H1 (cell line): ENCODE measurements at regions not wholly inside any gene's neighbourhood (a gene's known extent, or its start where the extent isn't known, plus 50 kb on each side); places are given as distances from the start of the nearest gene placed in this dataset.

Experiments
- CTCF ChIA-PET: fragments of 300-600 bp; sonication (Branson Sonifier 250); formaldehyde crosslinking; loops from one replicate; lab custom pipeline; 2021; ENCODE audit not compliant: partially characterized antibody; lab: Charles Lee
- POLR2A ChIA-PET: fragments of 300-600 bp; sonication (Branson Sonifier 250); formaldehyde crosslinking; loops from one replicate; lab custom pipeline; 2021; ENCODE audit warnings: inconsistent platforms; ENCODE audit not compliant: partially characterized antibody; lab: Charles Lee
- DNase-seq, 2 experiments: peaks; one replicate each; pipeline versions ENCODE4 v3.0.0 to v3.0.0-alpha.2; 2010 to 2022; ENCODE audit warnings: low spot score in 2 of 2, low read depth in 1 of 2, mixed read lengths in 1 of 2
- FAIRE-seq: peaks from 2 replicates; lab custom pipeline; 2011; peaks lifted over from hg19 to GRCh38; lab: Jason Lieb, UNC
- H2AFZ ChIP-seq: 2 replicates; pipeline ENCODE4 v1.8.1; 2012; ENCODE audit warnings: low read length, inconsistent platforms
- H2AK5ac ChIP-seq: 2 replicates; pipeline ENCODE4 v1.6.1; 2013; ENCODE audit warnings: low read depth, low read length
- H2BK120ac ChIP-seq: replicated peaks from 2 replicates; pipeline ENCODE3; 2013; ENCODE audit warnings: low read depth, low read length, inconsistent platforms
- H2BK12ac ChIP-seq: 2 replicates; pipeline ENCODE4 v1.6.1; 2013; ENCODE audit warnings: low read depth, low read length
- H2BK15ac ChIP-seq: 2 replicates; pipeline ENCODE4 v1.6.1; 2013; ENCODE audit warnings: low read length
- H2BK20ac ChIP-seq: 2 replicates; pipeline ENCODE4 v1.6.1; 2013; ENCODE audit warnings: low read length
- H2BK5ac ChIP-seq: 2 replicates; pipeline ENCODE4 v1.6.1; 2013; ENCODE audit warnings: low read depth, low read length
- H3K14ac ChIP-seq: 2 replicates; pipeline ENCODE4 v1.6.1; 2013; ENCODE audit warnings: inconsistent platforms; ENCODE audit not compliant: insufficient read length
- H3K18ac ChIP-seq: 2 replicates; pipeline ENCODE4 v1.6.1; 2013; ENCODE audit warnings: low read length; ENCODE audit errors: extremely low read depth
- H3K23ac ChIP-seq: 2 replicates; pipeline ENCODE4 v1.6.1; 2013; ENCODE audit warnings: inconsistent platforms; ENCODE audit not compliant: insufficient read length
- H3K23me2 ChIP-seq: 2 replicates; pipeline ENCODE4 v1.6.1; 2013; ENCODE audit warnings: low read depth, low read length
- H3K27ac ChIP-seq: 2 replicates; pipeline ENCODE4 v1.6.1; 2011; ENCODE audit warnings: low read depth, low read length, inconsistent platforms
- H3K27me3 ChIP-seq, 4 experiments: replicated peaks in 1 of 4; 1 replicate in 1 of 4; 2 replicates in 3 of 4; pipeline versions ENCODE4 v1.6.1 to v1.8.1; 2011 to 2013; ENCODE audit warnings: low read length in 3 of 4, mild to moderate bottlenecking in 3 of 4, inconsistent platforms in 2 of 4, mixed read lengths in 2 of 4, moderate library complexity in 1 of 4; ENCODE audit not compliant: control insufficient read depth in 3 of 4, insufficient read depth in 3 of 4; ENCODE audit errors: extremely low read depth in 1 of 4
- H3K36me3 ChIP-seq, 4 experiments: 2 replicates each; pipeline versions ENCODE4 v1.6.1 to v1.8.1; 2011 to 2013; ENCODE audit warnings: mild to moderate bottlenecking in 4 of 4, low read length in 3 of 4, moderate library complexity in 2 of 4, control low read depth in 1 of 4, inconsistent platforms in 1 of 4; ENCODE audit not compliant: insufficient read depth in 4 of 4, control insufficient read depth in 2 of 4
- H3K4ac ChIP-seq: replicated peaks from 2 replicates; pipeline ENCODE3; 2013; ENCODE audit warnings: low read length, low read depth, mixed read lengths, inconsistent platforms; ENCODE audit not compliant: insufficient read length
- H3K4me1 ChIP-seq, 4 experiments: replicated peaks in 1 of 4; 1 replicate in 1 of 4; 2 replicates in 3 of 4; pipeline versions ENCODE4 v1.6.1 to v1.8.1; 2011 to 2013; ENCODE audit warnings: low read length in 3 of 4, inconsistent platforms in 2 of 4, mixed read lengths in 1 of 4; ENCODE audit not compliant: insufficient read depth in 4 of 4, control insufficient read depth in 3 of 4
- H3K4me2 ChIP-seq, 2 experiments: 2 replicates each; pipeline versions ENCODE4 v1.6.1 to v1.8.1; 2011 to 2013; ENCODE audit warnings: low read depth in 2 of 2, low read length in 2 of 2, control low read depth in 1 of 2, inconsistent platforms in 1 of 2, mild to moderate bottlenecking in 1 of 2; ENCODE audit not compliant: insufficient read depth in 1 of 2
- H3K4me3 ChIP-seq, 4 experiments: fragments of 200-600, 300-600 bp in 1 of 4; sonication (generic), shearing (Covaris generic), sonication (Bioruptor Twin) in 1 of 4; 2 replicates each; pipeline versions ENCODE4 v1.5.1 to v1.8.1; 2011 to 2016; ENCODE audit warnings: low read length in 4 of 4, low read depth in 3 of 4, control low read depth in 2 of 4, inconsistent platforms in 2 of 4, mild to moderate bottlenecking in 2 of 4, mixed read lengths in 1 of 4, moderate library complexity in 1 of 4; ENCODE audit not compliant: insufficient read depth in 2 of 4; ENCODE audit errors: extremely low read depth in 1 of 4
- H3K56ac ChIP-seq: replicated peaks from 2 replicates; pipeline ENCODE3; 2013; ENCODE audit warnings: low read depth, mild to moderate bottlenecking, mixed read lengths, low read length, inconsistent platforms; ENCODE audit not compliant: insufficient read length
- H3K79me1 ChIP-seq: 2 replicates; pipeline ENCODE4 v1.6.1; 2013; ENCODE audit warnings: low read depth, low read length, control low read depth
- H3K79me2 ChIP-seq, 2 experiments: 2 replicates each; pipeline versions ENCODE4 v1.6.1 to v1.8.1; 2012 to 2013; ENCODE audit warnings: low read length in 2 of 2, mild to moderate bottlenecking in 2 of 2, inconsistent platforms in 1 of 2; ENCODE audit not compliant: insufficient read depth in 2 of 2, control insufficient read depth in 1 of 2
- H3K9ac ChIP-seq, 4 experiments: replicated peaks in 1 of 4; 1 replicate in 1 of 4; 2 replicates in 3 of 4; pipeline versions ENCODE4 v1.6.1 to v1.8.1; 2011 to 2013; ENCODE audit warnings: low read depth in 3 of 4, low read length in 3 of 4, control low read depth in 2 of 4, mild to moderate bottlenecking in 2 of 4, moderate library complexity in 2 of 4, inconsistent platforms in 1 of 4; ENCODE audit errors: extremely low read depth in 1 of 4
- H3K9me3 ChIP-seq, 2 experiments: 2 replicates each; pipeline versions ENCODE4 v1.6.1 to v1.8.1; 2012 to 2013; ENCODE audit warnings: mild to moderate bottlenecking in 2 of 2, moderate library complexity in 2 of 2, control low read depth in 1 of 2, inconsistent platforms in 1 of 2, low read depth in 1 of 2, low read length in 1 of 2, mixed read lengths in 1 of 2; ENCODE audit not compliant: insufficient read depth in 2 of 2
- H4K20me1 ChIP-seq, 2 experiments: replicated peaks in 1 of 2; 2 replicates each; pipeline versions ENCODE3 to v1.8.1; 2011 to 2013; ENCODE audit warnings: inconsistent platforms in 2 of 2, low read length in 2 of 2, mild to moderate bottlenecking in 1 of 2; ENCODE audit not compliant: insufficient read depth in 2 of 2, control insufficient read depth in 1 of 2
- H4K5ac ChIP-seq: 2 replicates; pipeline ENCODE4 v1.6.1; 2013; ENCODE audit warnings: low read length, low read depth, mixed read lengths, inconsistent platforms; ENCODE audit not compliant: insufficient read length
- H4K8ac ChIP-seq: 2 replicates; pipeline ENCODE4 v1.8.0; 2013; ENCODE audit warnings: mild to moderate bottlenecking, moderate library complexity, low read length, inconsistent platforms; ENCODE audit not compliant: insufficient read depth; ENCODE audit errors: extremely low read depth
- H4K91ac ChIP-seq: replicated peaks from 2 replicates; pipeline ENCODE3; 2013; ENCODE audit warnings: low read length, mixed read lengths, inconsistent platforms; ENCODE audit not compliant: insufficient read length
- BRCA1 ChIP-seq: IDR thresholded peaks from 2 replicates; pipeline ENCODE4 v1.6.1; 2012; ENCODE audit warnings: low read depth, low read length, improper control_type of control experiment
- CHD1 ChIP-seq: IDR thresholded peaks from 2 replicates; pipeline ENCODE4 v1.6.1; 2012; ENCODE audit warnings: low read depth, low read length, improper control_type of control experiment
- CHD2 ChIP-seq: IDR thresholded peaks from 2 replicates; pipeline ENCODE4 v1.6.1; 2012; ENCODE audit warnings: low read length, improper control_type of control experiment
- CTBP2 ChIP-seq: IDR thresholded peaks from 2 replicates; pipeline ENCODE4 v1.7.0; 2011; ENCODE audit warnings: borderline replicate concordance, mild to moderate bottlenecking, moderate library complexity, mixed read lengths, low read length; ENCODE audit not compliant: insufficient read depth, insufficient read length
- EGR1 ChIP-seq: IDR thresholded peaks from 2 replicates; pipeline ENCODE4 v1.6.1; 2011; ENCODE audit warnings: low read depth, low read length, borderline replicate concordance
- FOSL1 ChIP-seq: IDR thresholded peaks from 2 replicates; pipeline ENCODE4 v1.6.1; 2011; ENCODE audit warnings: mild to moderate bottlenecking, low read depth, low read length, moderate library complexity; ENCODE audit not compliant: insufficient read depth
- POLR2A ChIP-seq, 2 experiments: IDR thresholded peaks; 1 replicate in 1 of 2; 2 replicates in 1 of 2; pipeline ENCODE4 v1.6.1; 2011; ENCODE audit warnings: low read depth in 2 of 2, low read length in 2 of 2, mild to moderate bottlenecking in 2 of 2; ENCODE audit errors: control extremely low read depth in 1 of 2
- RFX5 ChIP-seq: IDR thresholded peaks from 2 replicates; pipeline ENCODE4 v1.6.1; 2011; ENCODE audit warnings: low read depth, low read length, improper control_type of control experiment, borderline replicate concordance
- RNF2 ChIP-seq: fragments of 200-900, 300-1000 bp; sonication (generic); IDR thresholded peaks from 2 replicates; pipeline ENCODE4 v1.7.1; 2016; ENCODE audit warnings: borderline replicate concordance, low read depth, mild to moderate bottlenecking, antibody characterized with exemption, low read length; ENCODE audit not compliant: poor library complexity, severe bottlenecking; ENCODE audit errors: missing control alignments
- RXRA ChIP-seq: IDR thresholded peaks from 2 replicates; pipeline ENCODE4 v1.6.1; 2011; ENCODE audit warnings: low read depth, mild to moderate bottlenecking, low read length, moderate library complexity; ENCODE audit not compliant: insufficient read depth
- SIX5 ChIP-seq: IDR thresholded peaks from 2 replicates; pipeline ENCODE4 v1.6.1; 2011; ENCODE audit warnings: mild to moderate bottlenecking, low read depth, low read length
- SP1 ChIP-seq: IDR thresholded peaks from 2 replicates; pipeline ENCODE4 v1.6.1; 2011; ENCODE audit warnings: low read depth, low read length
- SUZ12 ChIP-seq: fragments of 200-600 bp; sonication (generic); IDR thresholded peaks from 2 replicates; pipeline ENCODE4 v1.6.1; 2012; ENCODE audit warnings: mild to moderate bottlenecking, inconsistent platforms, low read length, moderate library complexity, mixed read lengths
- WGBS, 2 experiments: shearing (Covaris generic) in 1 of 2; methylation state at CpG; one replicate each; pipeline versions ENCODE4 v1.1.6 to v1.1.7; 2013 to 2015; ENCODE audit warnings: low lambda C conversion rate in 2 of 2, mixed read lengths in 2 of 2, inconsistent platforms in 1 of 2, low coverage in 1 of 2, missing lambda C conversion rate in 1 of 2; ENCODE audit not compliant: insufficient replicate concordance in 2 of 2, insufficient coverage in 1 of 2, insufficient read length in 1 of 2; ENCODE audit errors: extremely low coverage in 1 of 2, missing lambda C conversion rate in 1 of 2; 5-methylcytosine and 5-hydroxymethylcytosine counted together
- TF ChIP-seq, protein P1 (sequence below): IDR thresholded peaks from 2 replicates; pipeline ENCODE4 v1.6.1; 2011; ENCODE audit warnings: low read depth, mild to moderate bottlenecking, low read length; ENCODE audit not compliant: insufficient read depth

DNA sequence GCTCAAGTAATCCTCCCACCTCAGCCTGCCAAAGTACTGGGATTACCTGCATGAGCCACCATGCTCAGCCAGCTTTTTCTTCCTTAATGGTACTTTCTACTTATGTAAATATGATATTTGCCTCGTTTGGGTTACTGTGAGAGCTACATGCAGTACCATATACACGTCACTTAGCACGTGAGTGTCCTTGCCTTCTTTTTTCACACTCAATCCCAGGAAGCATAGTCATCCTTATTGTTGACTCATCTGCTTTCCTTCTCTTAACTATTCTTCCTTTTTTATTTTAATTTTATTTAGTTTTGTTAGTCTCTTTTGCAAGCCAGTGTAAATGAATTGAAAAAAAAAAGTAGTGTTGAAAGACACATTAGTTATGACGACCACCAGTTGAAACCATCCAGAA is 205.9 kb downstream of the HIPK3 start:
- Histone ChIP-seq H4K8ac (no peak overlapping the region), H3K18ac (no peak overlapping the region), H3K4me1 (no peaks in the 10 kb centered on the region), H3K9ac (no peak overlapping the region), H2BK120ac (no peak overlapping the region), H3K14ac (no peak overlapping the region), H3K27ac (no peak overlapping the region), H3K23me2 (no peaks in the 10 kb centered on the region), H3K9me3 (no peaks in the 10 kb centered on the region), H3K27me3 (no peaks in the 10 kb centered on the region), H4K91ac (no peak overlapping the region), H3K23ac (no peak overlapping the region), H2AK5ac (no peak overlapping the region), H2BK15ac (no peak overlapping the region), H3K56ac (no peak overlapping the region), H2BK20ac (no peak overlapping the region), H3K79me2 (no peaks in the 10 kb centered on the region), H3K4ac (no peak overlapping the region), H3K4me3 (no peak overlapping the region), H3K4me2 (no peak overlapping the region), H3K79me1 (no peaks in the 10 kb centered on the region), H4K5ac (no peak overlapping the region), H4K20me1 (peaks cover 0 to 2% of the 10 kb centered on the region in 2 experiments), H3K36me3 (no peaks in the 10 kb centered on the region), H2BK12ac (no peak overlapping the region), H2AFZ (no peak overlapping the region), H2BK5ac (no peak overlapping the region)
- ChIA-PET POLR2A (interaction anchor here (1.5 kb wide), 1 partner anchor 9 kb away, joined by 3 read pairs; no protein-coding TSS in a partner anchor), CTCF (interaction anchor here (0.9 kb wide), 1 partner anchor 357 kb away, joined by 3 read pairs; no protein-coding TSS in a partner anchor)
- DNase-seq (no peak), FAIRE-seq (no peak)
- 83% methylated on average over 4 of the region's 4 CpGs; no CpG with 5 or more reads in 1 of the 2 experiments for WGBS, 2 experiments
- TF ChIP-seq CHD1 (no peak), SIX5 (no peak), BRCA1 (no peak), FOSL1 (no peak), EGR1 (no peak), RNF2 (no peak), RFX5 (no peak), CTBP2 (no peak), SP1 (no peak), CHD2 (no peak), SUZ12 (no peak), RXRA (no peak), POLR2A (IDR thresholded peaks at IDR 0.05; ENCODE audit: control extremely low read depth in 1 of 2, low read depth in 2 of 2, low read length in 2 of 2) (no peak)
- TF ChIP-seq, protein P1, sequence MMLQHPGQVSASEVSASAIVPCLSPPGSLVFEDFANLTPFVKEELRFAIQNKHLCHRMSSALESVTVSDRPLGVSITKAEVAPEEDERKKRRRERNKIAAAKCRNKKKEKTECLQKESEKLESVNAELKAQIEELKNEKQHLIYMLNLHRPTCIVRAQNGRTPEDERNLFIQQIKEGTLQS = no peak
